HepG2 (cell line): ENCODE measurements at regions not wholly inside any gene's neighbourhood (a gene's known extent, or its start where the extent isn't known, plus 50 kb on each side); places are given as distances from the start of the nearest gene placed in this dataset.

Experiments used
- ATAC-seq: fragments of 200-7000 bp; cut with Tn5 transposase; 3 replicates; pipeline ENCODE4 v1.9.1; 2020; ENCODE audit warnings: mild to moderate bottlenecking, moderate library complexity
- BruUV-seq: library from RNA; stranded (reverse); fragments of 400-500 nt; replicated peaks from 2 replicates; lab custom pipeline; 2021; lab: Mats Ljungman, UMichigan
- CTCF ChIA-PET: fragments of 300-600 bp; formaldehyde crosslinking; extraction: SDS; loops from one replicate; lab custom pipeline; 2021; ENCODE audit warnings: low total read pairs, inconsistent platforms, low intra/inter-chr PET ratio; lab: Yijun Ruan, JAX
- POLR2A ChIA-PET: fragments of 350-600 bp; sonication (Branson Sonifier 250); formaldehyde crosslinking; loops from one replicate; lab custom pipeline; 2020; ENCODE audit warnings: antibody characterized with exemption, inconsistent platforms; lab: Yijun Ruan, JAX
- DNase-seq: peaks from one replicate; pipeline ENCODE4 v3.0.0-alpha.2; 2015; ENCODE audit warnings: low spot score
- FAIRE-seq: peaks from 3 replicates; lab custom pipeline; 2011; peaks lifted over from hg19 to GRCh38; lab: Jason Lieb, UNC
- H2AFZ ChIP-seq: one replicate; pipeline ENCODE4 v1.6.1; 2011; ENCODE audit warnings: low read length, inconsistent platforms
- H3K27ac ChIP-seq: fragments of 300-600 bp; 3 replicates; pipeline ENCODE4 v1.8.0; 2011; ENCODE audit warnings: mixed run types, mild to moderate bottlenecking, mixed read lengths, low read length, inconsistent platforms; ENCODE audit not compliant: insufficient read depth; ENCODE audit errors: extremely low read length
- H3K27me3 ChIP-seq, 2 experiments: fragments of 200-600 bp in 1 of 2; 2 replicates in 1 of 2; 3 replicates in 1 of 2; pipeline versions ENCODE4 v1.6.0 to v1.8.0; 2011; ENCODE audit warnings: low read length in 2 of 2, mild to moderate bottlenecking in 2 of 2, moderate library complexity in 2 of 2, inconsistent platforms in 1 of 2; ENCODE audit not compliant: insufficient read depth in 2 of 2, control insufficient read depth in 1 of 2
- H3K36me3 ChIP-seq, 2 experiments: fragments of 200-600 bp in 1 of 2; replicated peaks in 1 of 2; 2 replicates in 1 of 2; 3 replicates in 1 of 2; pipeline versions ENCODE4 v1.5.1 to v1.8.0; 2011; ENCODE audit warnings: low read length in 2 of 2, inconsistent platforms in 1 of 2; ENCODE audit not compliant: insufficient read depth in 2 of 2, control insufficient read depth in 1 of 2
- H3K4me1 ChIP-seq: 2 replicates; pipeline ENCODE4 v1.5.1; 2012; ENCODE audit warnings: low read length, inconsistent platforms; ENCODE audit not compliant: insufficient read depth
- H3K4me2 ChIP-seq: 2 replicates; pipeline ENCODE4 v1.6.0; 2011; ENCODE audit warnings: low read depth, low read length, inconsistent platforms
- H3K4me3 ChIP-seq, 3 experiments: fragments of 200-600 bp in 1 of 3; sonication (generic), shearing (Covaris generic) in 1 of 3; replicated peaks in 1 of 3; 2 replicates each; pipeline ENCODE4 v1.5.1; 2011 to 2016; ENCODE audit warnings: low read length in 3 of 3, inconsistent platforms in 2 of 3, low read depth in 2 of 3, mild to moderate bottlenecking in 2 of 3, control low read depth in 1 of 3, mixed read lengths in 1 of 3; ENCODE audit not compliant: insufficient read depth in 1 of 3
- H3K79me2 ChIP-seq: one replicate; pipeline ENCODE4 v1.6.1; 2011; ENCODE audit warnings: low read length, inconsistent platforms; ENCODE audit not compliant: insufficient read depth
- H3K9ac ChIP-seq: 2 replicates; pipeline ENCODE4 v1.6.0; 2011; ENCODE audit warnings: mild to moderate bottlenecking, low read depth, low read length, inconsistent platforms; ENCODE audit not compliant: insufficient read depth
- H3K9me3 ChIP-seq: 2 replicates; pipeline ENCODE4 v1.5.1; 2012; ENCODE audit warnings: mild to moderate bottlenecking, low read length
- H4K20me1 ChIP-seq: 2 replicates; pipeline ENCODE4 v1.6.0; 2011; ENCODE audit warnings: inconsistent platforms, mild to moderate bottlenecking, low read length, moderate library complexity; ENCODE audit not compliant: insufficient read depth
- CCAR2 ChIP-seq: fragments of 200-400 bp; formaldehyde crosslinking; optimal IDR thresholded peaks from 2 replicates; pipeline ENCODE3; 2018; ENCODE audit warnings: low read depth, mild to moderate bottlenecking, low read length, moderate library complexity
- FOXC1 ChIP-seq: sonication (generic); formaldehyde crosslinking; IDR thresholded peaks from 2 replicates; pipeline ENCODE4 v1.8.0; 2022; ENCODE audit warnings: mild to moderate bottlenecking, missing genetic modification reagents, borderline replicate concordance
- PAXIP1 ChIP-seq: sonication (generic); formaldehyde crosslinking; conservative IDR thresholded peaks from 2 replicates; pipeline ENCODE4 v1.4.0; 2020; ENCODE audit warnings: mild to moderate bottlenecking, missing genetic modification reagents, moderate library complexity
- RELA ChIP-seq: sonication (generic); formaldehyde crosslinking; IDR thresholded peaks from 2 replicates; pipeline ENCODE4 v1.4.0; 2020; ENCODE audit warnings: missing genetic modification reagents
- REXO4 ChIP-seq: sonication (generic); formaldehyde crosslinking; IDR thresholded peaks from 2 replicates; pipeline ENCODE4 v1.8.0; 2022; ENCODE audit warnings: missing genetic modification reagents, mild to moderate bottlenecking, borderline replicate concordance
- SIN3B ChIP-seq: fragments of 150-350 bp; IDR thresholded peaks from 2 replicates; pipeline ENCODE4 v1.6.1; 2014; ENCODE audit warnings: low read length
- SKI ChIP-seq: fragments of 450-650 bp; IDR thresholded peaks from one replicate; pipeline ENCODE4 v1.6.1; 2018; ENCODE audit warnings: mild to moderate bottlenecking; ENCODE audit not compliant: partially characterized antibody
- ZNF224 ChIP-seq: sonication (generic); formaldehyde crosslinking; IDR thresholded peaks from 2 replicates; pipeline ENCODE4 v1.5.0; 2020; ENCODE audit warnings: mild to moderate bottlenecking, missing genetic modification reagents
- ZNF234 ChIP-seq: sonication (generic); formaldehyde crosslinking; conservative IDR thresholded peaks from 2 replicates; pipeline ENCODE4 v1.5.1; 2020; ENCODE audit warnings: mild to moderate bottlenecking, missing genetic modification reagents
- ZNF281 ChIP-seq: sonication (generic); formaldehyde crosslinking; IDR thresholded peaks from 2 replicates; pipeline ENCODE4 v1.4.0; 2020; ENCODE audit warnings: missing genetic modification reagents, borderline replicate concordance
- ZNF33A ChIP-seq: sonication (generic); formaldehyde crosslinking; IDR thresholded peaks from 2 replicates; pipeline ENCODE4 v1.5.1; 2020; ENCODE audit warnings: missing genetic modification reagents, mild to moderate bottlenecking, moderate library complexity, borderline replicate concordance
- ZNF484 ChIP-seq: sonication (generic); formaldehyde crosslinking; IDR thresholded peaks from 2 replicates; pipeline ENCODE4 v1.5.1; 2020; ENCODE audit warnings: mild to moderate bottlenecking, low read depth, missing genetic modification reagents, borderline replicate concordance
- ZNF670 ChIP-seq: sonication (generic); formaldehyde crosslinking; IDR thresholded peaks from 2 replicates; pipeline ENCODE4 v1.8.0; 2022; ENCODE audit warnings: mild to moderate bottlenecking, missing genetic modification reagents, borderline replicate concordance
- ZNF7 ChIP-seq: IDR thresholded peaks from 2 replicates; pipeline ENCODE4 v1.6.1; 2016; ENCODE audit warnings: missing biosample characterization, missing genetic modification reagents
- ZNF724P ChIP-seq: sonication (generic); formaldehyde crosslinking; IDR thresholded peaks from 2 replicates; pipeline ENCODE4 v1.8.0; 2022; ENCODE audit warnings: missing genetic modification reagents, borderline replicate concordance
- ZNF83 ChIP-seq: sonication (generic); formaldehyde crosslinking; IDR thresholded peaks from 2 replicates; pipeline ENCODE4 v1.4.0; 2020; ENCODE audit warnings: missing genetic modification reagents, mild to moderate bottlenecking, borderline replicate concordance
- WGBS: methylation state at CpG from one replicate; pipeline ENCODE4 v1.1.6; 2017; ENCODE audit warnings: low lambda C conversion rate; 5-methylcytosine and 5-hydroxymethylcytosine counted together
- in situ Hi-C: cut with HindIII; loops from 2 replicates; pipeline ENCODE4 v1.10.0; 2017; ENCODE audit warnings: low pct_unique_long_range_greater_than_20kb; ENCODE audit not compliant: extremely low pct_ligation_motif_present
- intact Hi-C: fragments of 100-400 bp; cut with micrococcal nuclease; formaldehyde crosslinking; loops from one replicate; pipeline ENCODE4 v1.10.0; 2022; ENCODE audit not compliant: unreplicated experiment
- TF ChIP-seq, protein P1 (sequence below): sonication (generic); formaldehyde crosslinking; IDR thresholded peaks from 2 replicates; pipeline ENCODE4 v1.4.0; 2020; ENCODE audit warnings: mild to moderate bottlenecking, missing genetic modification reagents

DNA sequence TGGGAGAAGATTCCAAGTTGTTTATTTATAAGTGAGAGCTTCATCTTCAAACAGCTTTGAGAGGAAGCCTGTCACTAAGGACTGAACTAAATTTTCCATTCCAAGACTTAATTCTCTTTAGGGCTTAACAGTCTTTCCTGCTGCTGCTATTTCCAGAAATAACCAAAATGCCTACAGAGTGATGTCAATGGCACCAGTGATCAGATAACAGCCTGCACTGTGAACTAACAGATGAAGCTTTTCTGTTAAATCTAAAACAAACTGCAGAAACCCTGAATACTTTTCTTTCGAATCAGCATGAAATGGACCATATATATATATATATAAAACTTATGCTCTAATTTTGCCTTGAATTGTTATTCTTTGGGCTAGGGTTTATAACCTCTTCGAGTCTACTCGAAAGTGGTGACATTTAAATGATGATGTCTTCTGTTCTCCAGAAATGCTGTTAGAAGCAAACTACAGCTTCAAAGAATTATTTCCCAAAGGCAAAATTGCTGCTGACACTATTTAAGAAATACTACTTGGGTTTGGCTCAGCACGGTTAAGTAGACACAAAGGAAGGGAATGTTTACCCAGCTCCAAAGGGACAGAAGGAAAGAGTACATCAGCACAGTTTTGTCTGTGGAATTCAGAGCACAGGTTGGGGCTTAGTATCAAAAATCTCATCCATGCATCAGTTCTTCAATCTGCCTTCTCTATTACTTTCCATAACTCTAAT, 238.5 kb upstream of the LRRN1 start (continued):
- TF ChIP-seq ZNF281 (CRISPR knock-in tag) (no peak), SIN3B (no peak), ZNF670 (CRISPR knock-in tag) (no peak), CCAR2 (no peak), ZNF484 (CRISPR knock-in tag) (no peak), ZNF234 (CRISPR knock-in tag) (no peak), FOXC1 (CRISPR knock-in tag) (no peak)
- TF ChIP-seq, all 625 proteins: peak for 0

DNA sequence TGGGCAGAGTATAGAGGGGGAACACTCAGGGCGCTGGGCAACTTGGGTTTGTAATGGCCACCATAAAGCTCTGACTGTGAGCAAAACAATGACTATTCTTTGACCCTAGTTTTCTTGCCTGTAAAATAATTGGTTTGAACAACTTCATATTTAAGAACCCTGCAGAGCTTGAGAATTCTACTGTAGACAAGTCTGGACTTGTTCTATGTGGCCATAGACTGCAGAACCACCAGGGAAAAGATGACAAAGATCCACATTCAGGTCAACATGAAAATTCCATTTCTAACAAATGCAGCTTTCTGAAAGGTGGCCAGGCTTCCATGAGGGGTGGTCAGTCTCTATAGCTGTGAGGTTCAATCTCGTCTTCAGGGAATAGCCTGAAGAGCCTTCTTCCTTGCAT, 239.4 kb upstream of the LRRN1 start:
- no peaks in the 10 kb centered on the region for H3K36me3 ChIP-seq
- no TSS peak for BruUV-seq
- WGBS = 0% methylated on average over 2 of the region's 2 CpGs
- FAIRE-seq = no peak
- no peak for DNase-seq
- no peak overlapping the region for H3K9ac ChIP-seq
- CTCF ChIA-PET = no interaction called here
- no peak overlapping the region for H3K4me3 ChIP-seq
- no peaks in the 10 kb centered on the region for H4K20me1 ChIP-seq
- H2AFZ ChIP-seq = no peak overlapping the region
- no peaks in the 10 kb centered on the region for H3K27me3 ChIP-seq
- H3K79me2 ChIP-seq = no peaks in the 10 kb centered on the region
- no peak overlapping the region for H3K4me2 ChIP-seq
- H3K4me1 ChIP-seq = no peaks in the 10 kb centered on the region
- POLR2A ChIA-PET = no interaction called here
- H3K27ac ChIP-seq = no peak overlapping the region
- intact Hi-C loops = no loop called here
- in situ Hi-C loops = no loop called here
- ATAC-seq = no peak
- no peaks in the 10 kb centered on the region for H3K9me3 ChIP-seq
- TF ChIP-seq RELA (no peak), ZNF224 (no peak), ZNF83 (CRISPR knock-in tag) (no peak), ZNF33A (CRISPR knock-in tag) (no peak), REXO4 (CRISPR knock-in tag) (no peak), ZNF724P (CRISPR knock-in tag) (no peak), PAXIP1 (CRISPR knock-in tag) (no peak), SKI (no peak), ZNF7 (CRISPR knock-in tag) (no peak)
- TF ChIP-seq, protein P1, sequence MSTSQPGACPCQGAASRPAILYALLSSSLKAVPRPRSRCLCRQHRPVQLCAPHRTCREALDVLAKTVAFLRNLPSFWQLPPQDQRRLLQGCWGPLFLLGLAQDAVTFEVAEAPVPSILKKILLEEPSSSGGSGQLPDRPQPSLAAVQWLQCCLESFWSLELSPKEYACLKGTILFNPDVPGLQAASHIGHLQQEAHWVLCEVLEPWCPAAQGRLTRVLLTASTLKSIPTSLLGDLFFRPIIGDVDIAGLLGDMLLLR (CRISPR knock-in tag) = no peak
